Islet of Langerhans (tissue), 1 donor: ENCODE measurements at regions not wholly inside any gene's neighbourhood (a gene's known extent, or its start where the extent isn't known, plus 50 kb on each side); places are given as distances from the start of the nearest gene placed in this dataset.
"Not testable (repeated sequence)": the region's sequence is repeated elsewhere in the genome, so short reads cannot be mapped to it uniquely, and the experiment has no call there.

Experiments
- FAIRE-seq: peaks from one replicate; lab custom pipeline; 2011; peaks lifted over from hg19 to GRCh38; lab: Jason Lieb, UNC

DNA sequence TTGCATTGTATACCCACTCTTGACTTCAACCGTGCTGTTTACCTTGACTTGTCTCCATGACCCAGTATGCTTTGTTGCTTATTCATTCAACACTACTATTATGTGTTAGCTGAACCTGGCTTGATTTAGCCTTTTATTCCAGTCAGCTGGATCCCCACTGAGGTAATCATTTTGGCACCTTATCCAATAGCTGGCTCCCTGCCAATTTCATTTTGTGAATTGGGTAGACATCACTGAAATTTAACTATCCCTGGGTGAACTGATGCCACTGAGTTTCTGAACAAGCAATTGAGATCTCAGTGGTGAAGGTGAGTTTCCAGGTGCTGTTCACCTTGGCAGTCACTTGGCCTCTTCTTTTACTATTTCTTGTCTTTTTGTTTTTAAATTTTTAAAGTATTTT, 584.3 kb downstream of the ADCYAP1 start:
- no peak for FAIRE-seq

DNA sequence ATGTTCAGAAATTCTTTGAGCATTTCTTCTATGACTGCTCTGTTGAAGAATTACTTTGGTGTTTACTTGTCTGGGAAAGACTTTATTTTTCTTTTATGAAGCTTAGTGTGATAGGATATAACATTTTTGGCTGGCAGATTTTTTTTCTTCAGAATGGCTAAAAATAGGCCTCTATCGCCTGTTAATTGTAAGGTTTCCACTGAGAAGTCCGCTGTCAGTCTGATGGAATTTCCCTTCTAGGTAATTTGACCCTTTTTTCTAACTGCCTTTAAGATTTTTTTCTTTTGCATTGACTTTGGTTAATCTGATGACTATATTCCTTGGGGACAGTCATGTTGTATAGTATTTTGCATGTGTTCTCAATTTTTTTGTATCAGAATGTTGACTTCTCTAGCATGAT, 590.7 kb downstream of the ADCYAP1 start:
- no peak for FAIRE-seq

DNA sequence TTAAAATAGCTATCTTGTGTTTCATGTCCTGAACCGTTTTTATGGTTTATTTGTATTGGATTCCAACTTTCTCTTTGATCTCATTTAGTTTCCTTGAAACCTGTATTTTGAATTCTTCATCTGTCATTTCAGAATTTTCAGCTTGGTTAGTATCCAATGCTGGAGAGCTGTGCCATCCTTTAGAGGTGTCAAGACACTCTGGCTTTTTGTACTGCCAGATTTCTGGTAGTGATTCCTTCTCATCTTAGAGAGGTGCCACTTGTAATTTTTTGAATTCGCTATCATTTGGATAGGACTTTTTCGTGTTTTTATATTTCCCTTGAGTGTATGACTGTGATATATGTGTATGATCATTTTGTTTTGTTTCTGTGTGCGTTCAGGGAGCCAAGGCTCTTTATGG, 591.4 kb downstream of the ADCYAP1 start:
- no peak for FAIRE-seq

DNA sequence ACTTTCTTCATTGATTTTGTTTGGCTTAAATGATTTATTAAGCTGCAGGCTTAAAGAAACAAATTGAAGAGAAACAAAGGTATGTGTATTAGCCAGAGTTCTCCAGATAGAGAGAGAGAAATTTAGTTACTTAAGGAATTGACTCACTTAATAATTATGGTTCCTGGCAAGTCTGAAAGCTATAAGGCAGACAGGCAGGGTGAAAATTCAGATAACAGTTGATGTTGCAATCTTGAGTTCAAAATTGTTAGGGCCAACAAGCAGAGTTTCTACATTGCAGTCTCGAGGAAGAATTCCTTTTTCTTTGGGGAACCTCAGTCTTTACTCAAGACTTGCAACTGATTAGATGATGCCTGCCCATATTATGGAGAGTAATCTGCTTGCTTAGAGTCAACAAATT, 593.5 kb downstream of the ADCYAP1 start:
- FAIRE-seq: no peak

- no peak for FAIRE-seq
Measured at GRCh38 chr18:1499265-1499664, 594.6 kb downstream of the ADCYAP1 start.

DNA sequence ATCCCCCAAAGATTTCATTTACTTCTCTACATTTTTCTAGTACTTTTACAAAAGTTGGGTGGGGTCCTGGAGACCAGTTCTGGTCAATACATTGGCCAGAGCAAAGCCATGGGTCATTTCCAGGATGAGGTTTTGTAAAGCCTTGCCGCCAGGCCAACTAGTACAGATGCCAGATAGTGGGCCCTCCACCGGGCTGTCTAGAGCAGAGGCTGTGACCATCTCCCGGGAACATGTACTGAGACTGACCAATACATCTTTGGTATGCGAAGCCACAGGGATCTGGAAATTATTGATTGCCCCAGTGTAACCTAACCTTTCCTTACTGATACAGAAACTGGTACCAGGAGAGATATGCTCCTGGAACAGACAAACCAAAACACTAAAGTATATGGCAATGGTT, 599.2 kb downstream of the ADCYAP1 start:
- no peak for FAIRE-seq

- FAIRE-seq: no peak
Measured at GRCh38 chr18:1505856-1506255, 601.2 kb downstream of the ADCYAP1 start.

DNA sequence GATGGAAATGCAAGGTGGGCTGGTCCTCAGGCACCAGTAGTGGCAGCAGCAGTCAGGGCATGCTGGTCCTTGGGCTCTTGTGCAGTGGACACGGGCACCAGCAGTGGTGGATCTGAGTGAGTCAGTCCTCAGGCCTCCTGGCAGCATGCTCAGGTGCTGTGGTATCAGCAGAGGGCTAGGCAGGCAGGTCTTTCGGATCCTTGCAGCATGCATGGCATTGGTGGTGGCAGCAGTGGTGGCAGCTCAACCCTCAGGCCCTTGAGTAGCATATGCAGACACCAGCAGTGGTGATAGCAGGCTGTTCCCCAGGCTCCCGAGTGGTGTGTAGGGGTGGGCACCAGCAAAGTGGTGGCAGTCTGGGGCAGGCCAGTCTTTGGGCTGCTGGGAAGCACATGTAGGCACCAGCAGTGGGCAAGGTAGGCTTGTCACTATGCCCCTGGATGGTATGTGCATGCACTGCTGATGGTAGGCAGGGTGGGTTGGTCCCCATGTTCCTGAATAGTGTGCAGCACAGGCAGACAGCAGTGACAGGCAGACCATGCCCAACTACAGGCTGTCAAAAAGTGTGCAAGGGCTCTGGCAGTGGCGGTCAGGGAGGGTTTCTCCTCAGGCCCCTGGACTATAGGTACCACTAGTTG, 606.0 kb downstream of the ADCYAP1 start:
- FAIRE-seq: no peak

- no peak for FAIRE-seq
Measured at GRCh38 chr18:1511619-1512311, 607.1 kb downstream of the ADCYAP1 start.

GRCh38 chr18:1513519-1513918, 608.8 kb downstream of the ADCYAP1 start:
- FAIRE-seq: peak; percentile 5

DNA sequence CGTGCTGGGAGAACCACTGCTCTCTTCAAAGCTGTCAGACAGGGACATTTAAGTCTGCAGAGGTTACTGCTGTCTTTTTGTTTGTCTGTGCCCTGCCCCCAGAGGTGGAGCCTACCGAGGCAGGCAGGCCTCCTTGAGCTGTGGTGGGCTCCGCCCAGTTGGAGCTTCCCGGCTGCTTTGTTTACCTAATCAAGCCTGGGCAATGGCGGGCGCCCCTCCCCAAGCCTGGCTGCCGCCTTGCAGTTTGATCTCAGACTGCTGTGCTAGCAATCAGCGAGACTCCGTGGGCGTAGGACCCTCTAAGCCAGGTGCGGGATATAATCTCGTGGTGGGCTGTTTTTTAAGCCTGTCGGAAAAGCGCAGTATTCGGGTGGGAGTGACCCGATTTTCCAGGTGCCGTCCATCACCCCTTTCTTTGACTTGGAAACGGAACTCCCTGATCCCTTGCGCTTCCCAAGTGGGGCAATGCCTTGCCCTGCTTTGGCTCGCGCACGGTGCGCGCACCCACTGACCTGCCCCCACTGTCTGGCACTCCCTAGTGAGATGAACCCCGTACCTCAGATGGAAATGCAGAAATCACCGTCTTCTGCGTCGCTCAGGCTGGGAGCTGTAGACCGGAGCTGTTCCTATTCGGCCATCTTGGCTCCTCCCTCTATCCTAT, 617.0 kb downstream of the ADCYAP1 start:
- not testable (repeated sequence) for FAIRE-seq

DNA sequence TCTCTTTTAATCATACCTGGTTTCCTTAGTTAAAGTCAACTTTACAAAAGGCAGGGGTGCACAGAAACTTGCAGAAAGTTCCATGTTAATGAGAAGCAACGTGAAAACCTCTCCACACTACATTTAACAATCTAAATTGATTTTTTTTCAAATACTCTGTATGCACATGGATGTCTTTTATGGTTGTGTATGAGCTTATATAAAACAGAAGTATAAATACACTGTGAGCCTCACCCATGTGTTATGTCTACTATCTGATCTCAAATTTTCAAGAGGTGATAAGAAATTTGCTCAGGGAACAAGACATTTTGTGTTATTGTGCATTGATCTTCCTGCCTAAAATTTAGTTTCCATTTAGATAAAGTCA, 617.6 kb downstream of the ADCYAP1 start:
- no peak for FAIRE-seq

GRCh38 chr18:1526991-1527390, 622.3 kb downstream of the ADCYAP1 start:
- FAIRE-seq: no peak

DNA sequence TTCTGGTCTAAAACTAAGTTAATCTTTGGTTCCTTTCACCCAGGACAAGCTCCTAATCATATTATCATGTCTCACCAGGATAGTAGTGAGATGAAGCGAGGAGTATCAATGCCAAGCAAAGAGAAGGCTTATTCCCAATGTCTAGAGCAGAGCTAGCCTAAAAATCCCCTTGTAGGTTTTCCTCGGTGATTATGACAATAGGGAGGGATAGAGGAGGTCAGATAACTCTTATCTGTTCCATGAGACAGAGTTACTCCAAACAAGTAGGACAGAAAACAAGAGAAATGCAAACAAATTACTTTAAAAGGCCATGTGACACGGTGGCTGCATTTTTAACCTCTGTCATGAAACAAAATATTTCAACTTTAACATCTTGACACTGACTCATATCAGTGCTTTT, 623.1 kb downstream of the ADCYAP1 start:
- FAIRE-seq: no peak

DNA sequence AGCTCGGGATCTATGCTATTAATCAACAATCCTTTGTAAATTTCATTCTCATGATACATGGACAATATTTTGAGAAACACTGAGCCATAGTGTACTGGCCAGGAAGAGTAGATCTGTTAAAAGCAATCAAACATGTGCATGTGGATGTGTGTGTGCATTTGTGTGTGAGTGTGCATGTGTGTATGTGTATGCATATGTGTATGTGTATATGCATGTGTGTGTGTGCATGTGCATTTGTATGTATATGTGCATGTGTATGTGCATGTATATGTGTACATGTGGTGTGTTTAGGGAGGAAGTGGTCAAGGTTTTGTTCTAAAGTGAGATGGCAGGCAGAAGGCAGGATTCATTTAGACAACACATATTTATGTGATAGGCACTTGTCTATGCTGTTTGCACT, 623.8 kb downstream of the ADCYAP1 start:
- no peak for FAIRE-seq

DNA sequence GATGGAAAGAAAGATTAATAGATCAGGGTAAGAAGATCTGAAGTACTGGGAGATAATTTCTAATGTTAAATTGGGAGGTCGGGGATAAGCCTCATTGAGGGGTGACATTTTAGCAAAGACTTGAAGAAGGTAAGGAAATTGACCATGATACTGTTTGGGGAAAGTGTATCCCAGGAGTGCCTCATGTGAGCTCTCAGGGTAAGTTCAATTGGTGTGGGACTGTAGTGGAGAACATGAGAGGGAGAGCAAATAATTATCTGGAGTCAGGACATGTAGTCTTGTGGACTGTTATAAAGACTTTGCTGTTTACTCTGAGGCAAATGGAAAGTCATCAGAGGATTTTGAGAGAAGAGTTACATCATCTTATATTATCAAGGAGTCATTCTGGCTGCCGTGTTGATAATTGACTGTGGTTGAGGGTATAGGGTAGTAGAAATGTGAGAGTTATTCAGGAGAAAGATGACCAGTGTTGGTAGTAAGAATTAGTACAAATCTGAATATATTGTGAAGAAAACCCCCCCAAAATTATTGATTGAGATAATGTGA, 624.4 kb downstream of the ADCYAP1 start:
- FAIRE-seq: no peak

- FAIRE-seq: no peak
Measured at GRCh38 chr18:1530650-1531049, 626.0 kb downstream of the ADCYAP1 start.

GRCh38 chr18:1539276-1539675, 634.6 kb downstream of the ADCYAP1 start:
- no peak for FAIRE-seq

DNA sequence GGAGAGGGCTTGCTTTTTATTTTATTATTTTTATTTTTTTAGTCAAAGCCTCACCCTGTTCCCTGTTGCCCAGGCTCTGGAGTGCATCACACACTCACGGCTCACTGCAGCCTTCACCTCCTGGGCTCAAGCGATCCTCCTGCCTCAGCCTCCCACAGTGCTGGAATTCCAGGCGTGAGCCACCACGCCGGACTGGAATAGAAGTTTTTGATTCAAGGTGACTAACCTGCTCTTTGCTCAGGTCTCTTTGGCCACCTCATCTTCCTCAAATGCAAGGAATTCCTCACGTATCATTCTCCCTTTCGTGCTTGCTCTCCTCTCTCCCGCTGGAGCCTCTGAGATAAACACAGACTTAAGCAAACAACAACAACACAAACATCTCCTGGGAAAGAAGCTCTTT, 636.8 kb downstream of the ADCYAP1 start:
- FAIRE-seq: no peak

DNA sequence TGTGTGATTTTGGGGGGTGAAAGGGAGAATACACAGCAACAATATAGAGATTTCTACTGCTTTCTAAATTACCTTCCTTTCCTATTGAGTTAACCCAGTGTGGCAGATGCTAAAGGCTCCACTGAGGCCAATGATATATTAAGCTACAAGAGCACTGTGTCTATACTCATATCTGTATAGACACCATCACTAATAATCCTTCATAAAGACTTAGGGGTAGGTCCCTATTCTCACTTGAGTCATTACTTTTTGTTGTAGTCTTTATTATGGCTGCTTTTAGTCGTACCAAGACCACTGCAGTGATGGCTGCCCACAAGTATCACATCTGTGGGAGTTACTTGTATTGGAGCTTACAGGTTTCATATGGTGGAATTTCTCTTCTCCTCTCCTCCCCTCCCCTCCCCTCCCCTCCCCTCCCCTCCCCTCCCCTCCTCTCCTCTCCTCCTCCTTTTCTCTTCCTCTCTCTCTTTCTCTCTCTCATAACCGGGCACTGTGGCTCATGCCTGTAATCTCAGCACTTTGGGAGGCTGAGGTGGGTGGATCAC, 637.6 kb downstream of the ADCYAP1 start:
- no peak for FAIRE-seq

GRCh38 chr18:1544016-1544415, 639.3 kb downstream of the ADCYAP1 start:
- no peak for FAIRE-seq

DNA sequence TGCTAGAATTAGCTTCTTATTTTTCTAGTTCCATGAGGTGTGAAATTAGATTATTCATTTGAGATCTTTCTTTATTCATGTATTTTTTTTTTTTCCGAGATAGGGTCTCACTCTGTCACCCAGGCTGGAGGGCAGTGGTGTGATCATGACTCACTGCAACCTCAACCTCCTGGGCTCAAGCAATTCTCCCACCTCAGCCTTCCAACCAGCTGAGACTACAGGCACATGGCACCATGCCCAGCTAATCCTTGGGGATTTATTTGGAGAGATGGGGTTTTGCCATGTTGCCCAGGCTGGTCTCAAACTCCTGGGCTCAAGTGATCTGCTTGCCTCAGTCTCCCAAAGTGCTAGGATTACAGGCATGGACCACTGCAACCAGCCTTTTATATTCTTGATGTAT, 653.0 kb downstream of the ADCYAP1 start:
- not testable (repeated sequence) for FAIRE-seq

- no peak for FAIRE-seq
Measured at GRCh38 chr18:1559563-1559962, 654.9 kb downstream of the ADCYAP1 start.
